GM18499 (cell line): ENCODE measurements at regions not wholly inside any gene's neighbourhood (a gene's known extent, or its start where the extent isn't known, plus 50 kb on each side); places are given as distances from the start of the nearest gene placed in this dataset.
A peak's percentile ranks its signal among the peaks of the same experiment; 100 is the strongest.

Experiments
- ATAC-seq: cut with Tn5 transposase; IDR thresholded peaks from one replicate; pipeline ENCODE4 v1.9.1; 2021; ENCODE audit warnings: moderate number of reproducible peaks; ENCODE audit not compliant: insufficient read depth, unreplicated experiment

GRCh38 chr11:26017903-26018302 is 314.0 kb upstream of the ANO3 start:
- ATAC-seq = no peak

DNA sequence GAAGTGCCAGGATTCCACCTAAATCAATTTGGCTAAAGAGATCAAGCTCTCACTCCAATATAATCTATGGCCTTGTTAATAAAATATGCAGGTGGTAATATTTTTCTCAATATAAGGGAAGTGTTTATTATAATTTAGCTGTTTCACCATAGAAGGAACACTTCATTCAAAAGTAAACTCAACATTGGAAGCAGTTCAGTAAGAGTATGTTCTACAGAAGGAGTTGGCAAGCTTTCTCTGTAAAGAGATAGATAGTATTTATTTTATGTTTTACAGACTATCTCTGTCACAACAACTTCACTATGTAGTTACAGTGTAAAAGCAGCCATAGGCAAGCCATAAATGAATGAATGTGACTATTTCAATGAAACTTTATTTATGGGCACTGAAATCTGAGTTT is 313.6 kb upstream of the ANO3 start:
- ATAC-seq = no peak

GRCh38 chr11:26019386-26019785 is 312.5 kb upstream of the ANO3 start:
- ATAC-seq = no peak

DNA sequence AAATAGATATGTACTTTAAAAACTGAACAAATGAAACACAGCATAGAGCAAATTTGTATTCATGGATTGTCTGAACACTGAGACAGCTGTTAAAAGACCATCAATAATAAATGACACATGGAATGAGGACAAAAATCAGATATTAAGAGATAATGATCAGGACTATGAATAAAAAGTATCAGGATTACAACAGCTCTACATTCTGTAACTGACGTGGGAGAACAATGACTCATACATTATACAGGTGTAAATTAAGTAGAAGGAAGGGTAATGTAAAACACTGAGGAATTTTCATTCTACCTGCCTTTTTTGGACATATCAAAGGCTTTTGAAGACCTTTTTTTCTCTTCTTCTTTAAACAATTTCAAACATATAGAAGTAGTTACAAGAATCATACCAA is 310.9 kb upstream of the ANO3 start:
- no peak for ATAC-seq

- ATAC-seq = no peak
Measured at GRCh38 chr11:26023057-26023456, 308.9 kb upstream of the ANO3 start.

- ATAC-seq = no peak
Measured at GRCh38 chr11:26025676-26026075, 306.3 kb upstream of the ANO3 start.

DNA sequence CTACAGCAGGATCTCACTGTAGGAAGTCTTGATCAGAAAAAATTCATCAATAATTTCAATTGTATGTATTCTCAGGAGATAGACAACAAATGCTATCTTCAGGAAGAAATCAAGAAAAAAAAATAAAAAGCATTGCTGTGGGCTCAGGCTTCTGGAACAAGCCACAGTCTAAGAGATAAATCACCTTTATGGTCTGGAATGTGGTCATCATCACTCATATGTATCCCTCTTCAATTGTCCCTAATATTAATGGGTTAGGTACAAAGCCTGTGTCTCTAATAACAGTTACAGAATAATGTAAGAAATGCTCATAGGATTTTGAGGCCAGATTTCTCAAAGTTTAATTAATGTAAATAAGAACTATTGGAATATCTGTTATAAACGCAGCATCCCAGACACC is 305.9 kb upstream of the ANO3 start:
- ATAC-seq = no peak

- ATAC-seq = no peak
Measured at GRCh38 chr11:26027887-26028286, 304.0 kb upstream of the ANO3 start.

- no peak for ATAC-seq
Measured at GRCh38 chr11:26028393-26028911, 303.5 kb upstream of the ANO3 start.

DNA sequence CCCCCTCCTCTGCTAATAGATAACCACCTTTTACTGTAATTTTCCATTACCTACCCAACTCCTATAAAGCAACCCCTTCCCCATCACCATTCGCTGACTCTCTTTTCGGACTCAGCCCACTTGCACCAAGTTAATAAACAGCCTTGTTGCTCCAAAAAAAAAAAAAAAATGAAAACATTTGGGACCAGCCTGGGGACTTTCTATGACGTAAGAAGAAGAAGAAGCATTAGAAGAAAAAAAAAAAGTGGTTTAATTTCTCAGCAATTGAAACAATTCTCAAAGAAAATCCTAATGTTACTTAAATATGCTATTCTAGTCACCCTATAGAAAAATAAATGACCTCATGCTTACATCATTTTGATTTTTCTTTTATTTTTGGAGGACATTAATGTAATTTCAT is 301.5 kb upstream of the ANO3 start:
- ATAC-seq = no peak

DNA sequence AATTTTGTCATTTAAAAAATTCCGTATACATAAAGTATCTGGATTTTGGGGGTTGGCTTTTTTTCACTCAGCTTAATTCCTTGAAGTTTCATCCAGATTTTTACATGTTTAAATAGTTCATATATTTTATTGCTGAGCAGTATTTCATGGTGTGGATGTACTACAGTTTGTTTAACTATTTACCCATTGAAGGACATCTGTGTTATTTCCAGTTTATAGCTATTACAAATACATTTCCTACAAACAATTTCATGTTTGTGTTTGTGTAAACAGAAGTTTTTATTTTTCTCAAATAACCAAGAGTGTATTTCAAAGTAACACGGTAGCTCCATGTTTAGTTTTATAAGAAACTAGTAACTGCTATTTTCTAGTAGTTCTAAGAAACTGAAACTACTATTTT is 299.7 kb upstream of the ANO3 start:
- ATAC-seq = no peak

- ATAC-seq = no peak
Measured at GRCh38 chr11:26035696-26036095, 296.2 kb upstream of the ANO3 start.

- no peak for ATAC-seq
Measured at GRCh38 chr11:26037716-26038115, 294.2 kb upstream of the ANO3 start.

DNA sequence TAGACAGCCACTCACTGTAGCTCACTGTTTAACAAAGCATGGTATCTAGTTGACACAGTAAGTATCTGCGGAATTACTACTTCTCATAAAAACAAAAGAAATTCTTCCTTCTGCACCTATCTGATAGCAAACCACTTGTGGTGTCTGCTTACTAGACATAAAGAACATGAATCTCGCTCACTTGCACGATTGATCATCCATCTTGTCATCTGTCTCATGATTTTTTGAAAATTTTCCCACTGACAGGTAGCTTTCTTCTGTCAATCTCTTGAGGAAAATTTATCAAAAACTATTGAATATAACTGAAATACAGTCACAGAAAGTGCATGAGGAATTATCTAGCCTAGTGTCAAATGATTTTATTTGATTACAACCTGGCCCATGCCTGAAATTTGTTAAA is 291.6 kb upstream of the ANO3 start:
- ATAC-seq = no peak

DNA sequence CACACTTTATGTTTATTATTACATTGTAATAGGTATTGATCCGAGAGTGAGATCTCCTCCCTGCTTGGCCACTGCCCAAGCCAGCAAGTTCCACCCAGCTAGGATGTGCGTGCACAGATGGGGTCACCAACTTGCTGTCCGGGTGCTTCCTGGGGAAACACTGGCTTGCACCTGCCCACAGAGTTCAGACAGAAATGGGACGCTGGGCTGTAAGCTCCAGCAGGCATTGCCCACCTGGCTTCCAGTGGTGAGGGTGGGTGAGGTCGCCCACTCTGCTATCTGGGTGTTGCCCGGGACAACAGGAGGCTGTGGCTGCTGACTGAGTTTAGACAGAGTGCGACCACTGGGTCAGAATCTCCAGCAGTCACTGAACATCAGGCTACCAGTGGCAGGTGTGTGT is 289.8 kb upstream of the ANO3 start:
- ATAC-seq = no peak

GRCh38 chr11:26043665-26044064 is 288.3 kb upstream of the ANO3 start:
- peak; percentile 68 for ATAC-seq

GRCh38 chr11:26044389-26044788 is 287.5 kb upstream of the ANO3 start:
- ATAC-seq = no peak

GRCh38 chr11:26045082-26045481 is 286.8 kb upstream of the ANO3 start:
- ATAC-seq = no peak

DNA sequence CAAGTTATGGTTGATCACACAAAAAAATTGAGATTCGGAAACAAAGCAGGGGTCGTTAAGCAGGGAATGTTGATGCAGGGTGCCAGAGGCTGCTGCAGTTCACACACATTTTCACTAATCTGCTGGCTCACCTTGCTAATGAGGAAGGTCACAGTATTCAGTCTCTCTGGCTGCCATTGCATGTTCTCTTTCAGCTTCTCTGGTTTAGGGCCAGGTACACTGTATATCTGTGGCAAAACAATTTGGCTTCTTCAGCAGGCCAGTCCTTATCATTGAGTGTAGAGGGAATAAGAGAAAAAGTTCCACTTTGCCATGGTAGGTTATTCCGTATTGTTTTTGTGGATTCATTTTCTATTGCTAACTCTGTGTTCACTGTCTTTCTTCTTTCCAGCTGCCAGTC is 283.7 kb upstream of the ANO3 start:
- no peak for ATAC-seq

DNA sequence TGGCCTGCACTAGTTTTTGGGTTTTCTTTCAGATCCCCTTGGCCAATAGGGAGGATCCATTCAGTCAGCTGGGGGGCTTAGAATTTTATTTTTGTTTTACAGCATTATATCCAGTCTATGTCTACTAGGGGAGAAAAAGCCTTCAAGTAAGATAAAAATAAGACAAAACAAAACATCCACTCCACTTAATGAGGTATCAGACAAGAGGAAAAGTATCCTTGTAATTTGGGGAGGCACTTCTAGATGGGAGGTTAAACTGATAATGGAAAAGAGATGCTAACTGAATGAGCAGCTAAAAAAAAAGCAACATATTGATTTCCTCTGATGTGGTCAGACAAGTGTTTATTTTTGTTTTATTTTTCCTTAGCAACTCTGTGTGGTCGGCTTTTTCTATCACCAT is 278.0 kb upstream of the ANO3 start:
- no peak for ATAC-seq

- ATAC-seq = no peak
Measured at GRCh38 chr11:26062660-26063059, 269.3 kb upstream of the ANO3 start.

DNA sequence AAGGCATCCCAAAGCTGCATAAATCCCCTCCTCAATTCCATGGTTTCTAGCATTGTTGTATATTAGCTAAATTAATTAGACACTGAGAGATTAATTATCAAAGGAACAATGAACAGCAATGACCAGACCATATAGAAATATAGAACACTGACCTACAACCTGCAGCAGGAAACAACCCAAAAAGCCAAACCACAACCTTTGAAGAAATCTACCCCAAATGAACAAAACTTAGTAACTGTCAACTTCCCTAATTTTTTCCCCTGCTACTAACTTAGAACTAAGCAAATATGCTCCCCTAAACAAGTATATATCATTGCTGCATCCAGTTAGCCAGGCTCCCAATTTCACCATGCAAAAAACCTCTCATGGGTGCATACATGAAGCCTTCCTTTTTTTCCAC is 268.0 kb upstream of the ANO3 start:
- no peak for ATAC-seq

GRCh38 chr11:26065944-26066343 is 266.0 kb upstream of the ANO3 start:
- no peak for ATAC-seq
